Upper lobe of left lung (tissue), 4 donors: ENCODE measurements at regions not wholly inside any gene's neighbourhood (a gene's known extent, or its start where the extent isn't known, plus 50 kb on each side); places are given as distances from the start of the nearest gene placed in this dataset.

ENCODE experiments used
- EP300 ChIP-seq, 4 donors: sonication (generic); formaldehyde crosslinking; IDR thresholded peaks; one replicate each; pipeline ENCODE4 v1.5.1; 2017; ENCODE audit warnings: antibody characterized with exemption in 4 of 4, control low read depth in 2 of 4
- POLR2A ChIP-seq, 4 donors: fragments of 450-650 bp; IDR thresholded peaks; one replicate each; pipeline ENCODE4 v1.5.1; 2016 to 2017; ENCODE audit warnings: antibody characterized with exemption in 4 of 4, mild to moderate bottlenecking in 2 of 4
- POLR2AphosphoS5 ChIP-seq, 2 donors: sonication (generic); formaldehyde crosslinking; IDR thresholded peaks; one replicate each; pipeline ENCODE4 v1.5.1; 2017; ENCODE audit warnings: antibody characterized with exemption in 2 of 2
- TF ChIP-seq, protein P1 (sequence below), 6 experiments: fragments of 450-650 bp in 4 of 6; fragments of 200-600 bp in 2 of 6; sonication (generic) in 2 of 6; IDR thresholded peaks; one replicate each; pipeline ENCODE4 v1.5.1; 2016 to 2019; ENCODE audit warnings: antibody characterized with exemption in 6 of 6

- TF ChIP-seq, protein P1, sequence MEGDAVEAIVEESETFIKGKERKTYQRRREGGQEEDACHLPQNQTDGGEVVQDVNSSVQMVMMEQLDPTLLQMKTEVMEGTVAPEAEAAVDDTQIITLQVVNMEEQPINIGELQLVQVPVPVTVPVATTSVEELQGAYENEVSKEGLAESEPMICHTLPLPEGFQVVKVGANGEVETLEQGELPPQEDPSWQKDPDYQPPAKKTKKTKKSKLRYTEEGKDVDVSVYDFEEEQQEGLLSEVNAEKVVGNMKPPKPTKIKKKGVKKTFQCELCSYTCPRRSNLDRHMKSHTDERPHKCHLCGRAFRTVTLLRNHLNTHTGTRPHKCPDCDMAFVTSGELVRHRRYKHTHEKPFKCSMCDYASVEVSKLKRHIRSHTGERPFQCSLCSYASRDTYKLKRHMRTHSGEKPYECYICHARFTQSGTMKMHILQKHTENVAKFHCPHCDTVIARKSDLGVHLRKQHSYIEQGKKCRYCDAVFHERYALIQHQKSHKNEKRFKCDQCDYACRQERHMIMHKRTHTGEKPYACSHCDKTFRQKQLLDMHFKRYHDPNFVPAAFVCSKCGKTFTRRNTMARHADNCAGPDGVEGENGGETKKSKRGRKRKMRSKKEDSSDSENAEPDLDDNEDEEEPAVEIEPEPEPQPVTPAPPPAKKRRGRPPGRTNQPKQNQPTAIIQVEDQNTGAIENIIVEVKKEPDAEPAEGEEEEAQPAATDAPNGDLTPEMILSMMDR (IDR thresholded peaks at IDR 0.05) = no peak
- TF ChIP-seq POLR2A (IDR thresholded peaks at IDR 0.05) (no peak), EP300 (IDR thresholded peaks at IDR 0.05) (no peak), POLR2AphosphoS5 (IDR thresholded peaks at IDR 0.05) (no peak)
These were observed 169.7 kb upstream of the NR2F2 start for GRCh38 chr15:96160800-96161199.
